ENCODE measurements at regions not wholly inside any gene's neighbourhood (a gene's known extent, or its start where the extent isn't known, plus 50 kb on each side); places are given as distances from the start of the nearest gene placed in this dataset.
A peak's percentile ranks its signal among the peaks of the same experiment; 100 is the strongest.
"Not testable (repeated sequence)": the region's sequence is repeated elsewhere in the genome, so short reads cannot be mapped to it uniquely, and the experiment has no call there.

DNA sequence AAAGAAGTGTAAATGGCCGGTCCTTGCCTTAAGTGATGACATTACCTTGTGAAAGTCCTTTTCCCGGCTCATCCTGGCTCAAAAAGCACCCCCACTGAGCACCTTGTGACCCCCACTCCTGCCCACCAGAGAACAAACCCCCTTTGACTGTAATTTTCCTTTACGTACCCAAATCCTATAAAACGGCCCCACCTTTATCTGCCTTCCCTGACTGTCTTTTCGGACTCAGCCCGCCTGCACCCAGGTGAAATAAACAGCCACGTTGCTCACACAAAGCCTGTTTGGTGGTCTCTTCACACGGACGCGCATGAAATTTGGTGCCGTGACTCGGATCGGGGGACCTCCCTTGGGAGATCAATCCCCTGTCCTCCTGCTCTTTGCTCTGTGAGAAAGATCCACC is 112.4 kb downstream of the NPY start:
- DNase-seq, result not testable (repeated sequence)

GRCh38 chr7:24401628-24402593 is 117.9 kb downstream of the NPY start:
- peak; percentile 9 for DNase-seq

GRCh38 chr7:24402655-24403054 is 118.7 kb downstream of the NPY start:
- DNase-seq, result no peak

DNA sequence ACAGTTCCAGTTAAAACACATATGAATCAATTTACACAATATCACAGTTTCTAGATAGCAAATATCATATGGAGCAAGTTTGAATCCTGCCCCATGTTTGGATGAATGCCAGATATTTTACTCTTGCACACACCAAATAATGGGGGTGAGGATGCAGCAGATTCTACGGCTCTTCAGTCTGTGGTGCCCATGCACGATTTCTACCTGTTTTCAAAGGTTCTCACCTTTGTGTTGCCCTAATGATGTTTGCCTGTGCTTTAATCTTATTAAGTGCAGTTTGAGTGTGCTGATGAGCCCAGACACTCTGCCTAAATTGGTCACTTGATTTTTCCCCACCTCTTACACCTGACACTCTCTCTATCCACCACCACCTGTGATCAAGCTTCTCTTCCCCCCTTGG is 119.6 kb downstream of the NPY start:
- DNase-seq, result no peak

DNA sequence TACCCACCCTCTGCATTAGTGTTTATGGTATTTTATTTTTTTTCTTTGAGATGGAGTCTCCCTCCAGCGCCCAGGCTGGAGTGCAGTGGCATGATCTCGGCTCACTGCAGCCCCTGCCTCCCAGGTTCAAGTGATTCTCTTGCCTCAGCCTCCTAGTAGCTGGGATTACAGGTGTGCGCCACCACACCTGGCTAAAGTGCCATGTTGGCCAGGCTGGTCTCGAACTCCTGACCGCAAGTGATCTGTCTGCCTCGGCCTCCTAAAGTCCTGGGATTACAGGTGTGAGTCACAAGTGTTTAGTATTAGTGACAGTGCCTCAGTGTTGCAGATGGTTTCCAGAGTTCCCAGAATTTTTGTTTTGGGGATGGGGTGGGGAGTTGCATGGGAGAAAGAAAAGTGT is 120.3 kb downstream of the NPY start:
- DNase-seq, result no peak

- no peak for DNase-seq
These were observed 121.0 kb downstream of the NPY start for GRCh38 chr7:24405002-24405401.

DNA sequence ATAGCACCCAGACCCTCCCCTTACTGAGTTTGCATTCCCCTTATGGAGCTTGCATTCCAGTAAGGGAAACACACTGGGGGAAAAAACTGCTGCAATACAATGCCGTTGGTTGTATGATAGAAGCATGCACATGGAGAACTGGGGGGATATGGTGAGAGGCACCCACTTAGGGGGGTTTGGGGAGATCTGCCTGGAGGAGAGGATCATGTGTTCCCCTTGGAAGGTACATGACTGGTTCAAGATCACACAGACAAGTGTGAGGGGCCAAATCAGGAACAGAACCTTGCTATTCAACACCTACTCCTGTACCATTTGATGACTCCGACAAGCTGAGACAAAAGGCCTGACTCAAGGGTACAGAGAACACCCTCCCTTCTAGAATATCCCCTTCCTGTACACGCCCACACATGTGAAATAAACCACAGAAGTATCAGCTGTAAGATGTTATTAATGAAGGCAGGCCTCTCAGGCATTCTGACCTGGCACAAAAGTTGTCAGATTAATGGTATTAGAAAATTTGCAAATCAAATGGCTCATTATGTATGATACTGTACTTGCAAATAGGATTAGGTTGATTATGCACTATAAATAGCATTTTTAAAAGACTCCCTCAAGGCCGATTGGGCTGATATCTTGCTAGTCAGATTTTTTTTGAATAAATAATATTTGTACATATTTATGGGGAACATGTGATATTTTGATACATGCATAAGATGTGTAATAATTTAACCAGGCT is 122.2 kb downstream of the NPY start:
- DNase-seq, result no peak

GRCh38 chr7:24406789-24407299 is 122.9 kb downstream of the NPY start:
- DNase-seq, result no peak

- DNase-seq, result no peak
These were observed 124.0 kb downstream of the NPY start for GRCh38 chr7:24407965-24408364.

DNA sequence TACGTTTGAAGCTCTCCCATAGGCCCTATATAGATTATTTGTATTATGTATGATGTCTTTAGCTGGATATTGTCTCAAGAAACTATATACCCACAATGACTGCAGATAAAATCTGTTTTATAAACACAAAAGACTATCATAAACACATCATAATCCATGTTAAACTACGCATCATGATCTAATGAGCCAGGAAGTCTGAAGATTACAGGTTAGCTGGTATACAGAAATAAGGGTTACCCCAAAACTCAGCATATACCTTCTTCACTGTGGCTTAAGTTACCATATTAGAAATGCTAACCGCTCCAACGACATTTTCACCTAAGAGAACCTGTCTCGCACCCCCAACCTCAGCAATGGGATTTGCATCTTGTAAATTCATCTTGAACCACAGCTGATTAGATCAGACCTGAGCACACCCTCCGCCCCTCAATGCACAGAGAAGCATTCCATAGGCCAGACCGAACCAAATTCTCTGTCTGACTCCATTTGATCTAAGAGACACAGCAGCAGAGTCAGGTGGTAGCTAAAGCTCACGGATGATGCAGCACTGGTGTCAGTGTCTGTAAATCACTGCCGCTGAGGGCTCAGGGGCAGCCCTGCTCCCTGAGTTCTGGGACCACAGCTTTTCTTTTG is 124.9 kb downstream of the NPY start:
- DNase-seq, result no peak

- DNase-seq, result no peak
These were observed 125.5 kb downstream of the NPY start for GRCh38 chr7:24409431-24410024.

DNA sequence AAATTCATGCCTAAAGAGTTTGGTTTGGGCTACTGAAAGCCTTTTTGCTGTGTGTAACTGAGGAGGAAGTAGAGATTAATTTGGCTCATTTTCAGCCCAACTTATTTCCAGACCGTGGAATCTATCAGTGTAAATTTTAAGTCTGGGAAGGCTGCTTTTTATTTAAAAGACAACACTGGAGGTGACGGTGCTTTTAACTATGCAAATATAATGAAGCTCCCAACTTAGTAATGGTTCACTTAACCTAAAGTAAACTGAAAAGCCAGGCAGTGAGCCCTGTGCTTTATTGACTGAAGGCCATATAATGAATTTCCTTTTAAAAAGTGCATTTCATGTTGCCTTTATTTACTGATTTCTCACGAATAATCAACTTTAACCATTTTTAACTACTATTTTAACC is 127.2 kb downstream of the NPY start:
- DNase-seq, result no peak

- DNase-seq, result no peak
These were observed 133.6 kb downstream of the NPY start for GRCh38 chr7:24417526-24418120.

- no peak for DNase-seq
These were observed 135.1 kb downstream of the NPY start for GRCh38 chr7:24419077-24419476.

- no peak for DNase-seq
These were observed 135.5 kb downstream of the NPY start for GRCh38 chr7:24419511-24419910.

DNA sequence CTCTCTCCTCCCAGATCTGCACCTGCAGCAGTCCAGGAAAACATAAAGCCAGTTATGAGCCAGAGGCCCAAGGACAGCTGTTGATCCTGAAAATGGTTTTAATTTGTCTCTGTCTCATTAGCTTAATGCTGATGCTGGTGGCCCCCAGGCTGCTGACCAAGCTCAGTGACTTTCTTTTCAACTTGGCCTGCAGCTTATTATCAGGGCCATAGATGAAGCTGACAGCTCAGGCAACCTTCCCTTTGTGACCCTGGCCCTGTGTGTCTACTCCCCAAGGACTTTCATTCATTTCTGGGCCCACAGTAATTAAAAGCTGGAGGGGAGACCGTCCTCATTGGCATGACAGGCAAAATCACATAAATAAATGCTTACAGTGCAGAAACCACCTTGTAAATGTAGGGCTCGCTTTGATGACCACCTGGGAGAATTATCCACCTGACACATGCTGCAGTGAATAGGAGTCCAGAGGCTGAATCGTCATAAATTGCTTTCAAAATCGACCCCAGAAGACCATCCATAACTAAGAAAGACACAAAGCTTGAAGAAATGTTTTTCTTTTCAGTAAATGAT is 138.5 kb downstream of the NPY start:
- DNase-seq, result no peak

DNA sequence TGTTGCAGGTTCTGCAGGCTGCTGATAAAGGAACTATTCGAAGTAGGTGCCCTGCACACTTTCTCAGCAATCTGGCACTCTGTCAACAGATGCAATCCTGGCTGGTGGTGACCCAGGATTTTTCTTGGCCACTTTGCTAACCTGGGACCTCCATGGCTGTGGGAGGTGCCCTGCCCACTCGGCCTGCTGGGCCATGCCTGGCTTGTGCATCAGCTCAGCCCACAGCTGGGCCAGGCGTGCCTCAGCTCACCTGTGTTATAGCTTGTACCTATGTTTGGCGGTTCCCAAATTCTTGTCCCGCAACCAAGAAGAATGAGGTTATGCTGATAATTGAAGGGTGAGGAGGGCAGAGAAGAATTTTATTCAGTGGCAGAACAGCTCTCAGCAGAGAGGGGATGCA is 141.7 kb downstream of the NPY start:
- DNase-seq, result no peak

GRCh38 chr7:24427048-24427447 is 143.1 kb downstream of the NPY start:
- DNase-seq, result no peak

DNA sequence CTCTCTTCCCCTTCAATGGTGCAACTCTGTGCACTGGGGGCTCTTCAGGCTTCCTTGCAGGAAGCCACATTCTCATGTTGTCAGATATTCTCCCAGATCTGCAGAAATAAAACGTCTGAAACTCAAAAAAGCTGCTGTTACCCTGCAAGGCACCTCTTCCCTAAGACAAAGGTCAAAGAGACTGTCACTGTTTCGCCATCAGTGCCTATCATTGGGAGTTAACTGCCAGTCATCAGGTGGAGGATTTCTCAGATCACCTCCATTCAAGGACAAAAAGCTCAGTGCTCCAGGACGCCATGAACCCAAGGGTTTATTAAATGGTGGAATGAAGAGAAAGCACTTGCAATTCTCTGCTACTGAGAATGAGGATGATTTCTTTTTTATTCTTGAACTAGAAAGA is 144.6 kb upstream of the PALS2 start:
- no peak for DNase-seq

DNA sequence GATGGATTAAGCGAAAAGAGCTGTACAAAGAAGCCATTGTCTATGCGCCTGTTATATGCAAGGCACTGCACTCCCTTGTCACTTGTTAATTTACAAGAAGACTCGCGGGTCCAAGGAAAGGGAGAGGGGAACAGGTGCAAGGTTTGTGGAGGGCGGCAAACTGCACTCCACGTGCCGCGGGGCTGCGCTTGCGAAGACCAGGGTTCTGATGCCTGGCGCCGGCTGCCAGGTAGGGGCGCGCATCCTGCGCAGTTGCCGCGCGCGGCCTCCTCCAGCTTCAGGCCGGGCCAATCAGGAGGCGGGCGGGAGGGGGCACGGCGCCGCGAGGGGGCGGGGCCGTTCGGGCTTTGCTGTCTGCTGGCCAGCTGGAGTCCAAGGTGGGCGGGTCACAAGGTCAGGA is 140.6 kb upstream of the PALS2 start:
- no peak for DNase-seq

DNA sequence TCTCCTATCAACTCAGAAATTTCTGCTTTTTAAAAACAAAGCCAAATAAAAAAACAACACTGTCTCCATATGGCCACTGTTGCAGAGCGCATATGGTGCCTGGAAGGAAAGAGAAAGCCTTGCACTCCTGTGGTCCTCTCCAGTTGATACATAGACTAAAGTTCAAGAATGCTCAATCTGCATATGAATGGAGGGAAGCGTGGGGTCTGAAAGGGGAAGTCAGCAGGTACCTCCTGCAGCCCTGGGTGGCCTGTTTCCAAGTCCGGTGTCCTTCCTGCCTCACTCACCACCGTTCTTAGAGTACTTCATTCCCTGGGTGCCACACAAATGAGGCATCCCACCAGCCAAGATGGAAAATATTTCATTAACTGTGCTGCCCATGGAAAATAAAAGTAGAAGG is 138.3 kb upstream of the PALS2 start:
- no peak for DNase-seq
